ENCODE measurements at regions not wholly inside any gene's neighbourhood (a gene's known extent, or its start where the extent isn't known, plus 50 kb on each side); places are given as distances from the start of the nearest gene placed in this dataset.

DNA sequence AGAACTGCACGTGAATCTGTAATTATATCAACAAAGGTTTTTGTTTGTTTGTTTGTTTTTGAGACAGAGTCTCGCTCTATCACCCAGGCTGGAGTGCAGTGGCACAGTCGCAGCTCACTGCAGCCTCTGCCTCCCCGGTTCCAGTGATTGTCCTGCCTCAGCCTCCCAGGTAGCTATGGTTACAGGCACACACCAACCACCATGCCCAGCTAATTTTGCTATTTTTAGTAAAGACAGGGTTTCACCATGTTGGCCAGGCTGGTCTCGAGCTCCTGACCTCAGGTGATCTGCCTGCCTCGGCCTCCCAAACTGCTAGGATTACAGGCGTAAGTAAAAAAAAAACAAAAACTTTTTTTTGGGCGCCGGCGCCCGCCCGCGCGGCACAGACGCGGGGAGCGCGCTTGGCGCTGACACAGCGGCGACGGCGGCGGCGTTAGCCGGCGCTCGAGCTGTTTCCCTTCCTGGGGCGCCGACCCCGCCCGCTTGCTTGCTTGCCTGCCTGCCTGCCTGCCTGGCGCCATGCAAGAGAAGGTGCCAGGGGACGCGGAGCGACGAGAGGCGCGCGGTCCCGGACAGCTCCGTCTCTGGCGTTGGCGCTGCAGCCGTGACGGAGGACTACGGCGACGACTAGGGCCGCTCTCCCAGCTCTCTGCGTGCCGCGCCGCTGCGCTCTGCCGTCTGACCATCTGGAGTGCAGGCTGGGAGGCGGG is 171.4 kb upstream of the NUPR2 start:
- no peak overlapping the region for H3K4ac ChIP-seq (ENCODE audit: low read depth, low read length)
- ChIA-PET CTCF (no interaction called here), POLR2A (ENCODE audit: unreplicated experiment) (no interaction called here)
- H2BK5ac ChIP-seq (ENCODE audit: low read depth, low read length, poor library complexity, severe bottlenecking): no peak overlapping the region
- ATAC-seq (ENCODE audit: low read depth) (no peak), DNase-seq (no peak)
- no peak overlapping the region for H2BK15ac ChIP-seq (ENCODE audit: low read depth, low read length)
- H3K79me1 ChIP-seq (ENCODE audit: low read depth in 1 of 2, low read length in 2 of 2): no peaks in the 10 kb centered on the region
- H3K27ac ChIP-seq (ENCODE audit: insufficient read depth, low read length): no peak overlapping the region
- BruUV-seq (replicated peaks): no TSS peak
- H2AFZ ChIP-seq (replicated peaks; ENCODE audit: low read length, poor library complexity): no peak overlapping the region
- no peak overlapping the region for H2AK5ac ChIP-seq (ENCODE audit: low read depth, low read length)
- H3K14ac ChIP-seq (replicated peaks; ENCODE audit: low read depth, low read length): no peak overlapping the region
- H3K9me1 ChIP-seq (ENCODE audit: insufficient read depth, low read length): no peaks in the 10 kb centered on the region
- in situ Hi-C loops (cut with MboI; ENCODE audit: low sequenced_read_pairs): no loop called here
- no peak overlapping the region for H3K56ac ChIP-seq (ENCODE audit: extremely low read depth, insufficient read depth, low read length)
- no peak overlapping the region for H2BK20ac ChIP-seq (ENCODE audit: low read depth, low read length)
- no peak overlapping the region for H3K4me3 ChIP-seq (ENCODE audit: insufficient read depth, low read depth, low read length)
- dilution Hi-C loops (cut with HindIII; ENCODE audit: low sequenced_read_pairs, unreplicated experiment): no loop called here
- H3K36me3 ChIP-seq (ENCODE audit: control insufficient read depth, insufficient read depth, low read length): no peaks in the 10 kb centered on the region
- no peak overlapping the region for H2AK9ac ChIP-seq (replicated peaks; ENCODE audit: low read depth, low read length, poor library complexity)
- intact Hi-C loops (cut with micrococcal nuclease): no loop called here
- H3K27me3 ChIP-seq (ENCODE audit: control insufficient read depth, insufficient read depth, low read length): no peaks in the 10 kb centered on the region
- no peak overlapping the region for H4K5ac ChIP-seq (ENCODE audit: low read depth, low read length)
- H3K4me2 ChIP-seq (ENCODE audit: low read depth, low read length): no peak overlapping the region
- no peaks in the 10 kb centered on the region for H4K20me1 ChIP-seq (ENCODE audit: insufficient read depth, low read length)
- H3K23ac ChIP-seq (ENCODE audit: low read depth, low read length): no peak overlapping the region
- H3K18ac ChIP-seq (ENCODE audit: low read depth, low read length): no peak overlapping the region
- 14% methylated on average over 19 of the region's 57 CpGs; no CpG with 5 or more reads in 1 of the 2 experiments for WGBS, 2 experiments (ENCODE audit: extremely low coverage in 2 of 2, insufficient read length in 1 of 2)
- H4K91ac ChIP-seq (ENCODE audit: insufficient read depth, low read depth, low read length): no peak overlapping the region
- H2BK120ac ChIP-seq (ENCODE audit: low read depth, low read length): no peak overlapping the region
- TF ChIP-seq RCOR1 (IDR thresholded peaks at IDR 0.05; ENCODE audit: insufficient replicate concordance, low read length) (no peak), MXI1 (IDR thresholded peaks at IDR 0.05; ENCODE audit: borderline replicate concordance, low read depth, low read length) (no peak), FOS (IDR thresholded peaks at IDR 0.05; ENCODE audit: low read depth, low read length) (no peak), MAFK (IDR thresholded peaks at IDR 0.05; ENCODE audit: low read depth, low read length) (no peak), CEBPB (IDR thresholded peaks at IDR 0.05; ENCODE audit: low read depth, low read length) (no peak), RAD21 (IDR thresholded peaks at IDR 0.05; ENCODE audit: low read length) (no peak), MAZ (IDR thresholded peaks at IDR 0.05; ENCODE audit: borderline replicate concordance, low read depth, low read length) (no peak), NFE2L2 (IDR thresholded peaks at IDR 0.05; ENCODE audit: low read depth, low read length) (no peak), BHLHE40 (IDR thresholded peaks at IDR 0.05; ENCODE audit: low read depth, low read length) (no peak), POLR2A (IDR thresholded peaks at IDR 0.05; ENCODE audit: low read depth, low read length) (no peak), CHD1 (IDR thresholded peaks at IDR 0.05; ENCODE audit: low read depth, low read length) (no peak)
- TF ChIP-seq, protein P1, sequence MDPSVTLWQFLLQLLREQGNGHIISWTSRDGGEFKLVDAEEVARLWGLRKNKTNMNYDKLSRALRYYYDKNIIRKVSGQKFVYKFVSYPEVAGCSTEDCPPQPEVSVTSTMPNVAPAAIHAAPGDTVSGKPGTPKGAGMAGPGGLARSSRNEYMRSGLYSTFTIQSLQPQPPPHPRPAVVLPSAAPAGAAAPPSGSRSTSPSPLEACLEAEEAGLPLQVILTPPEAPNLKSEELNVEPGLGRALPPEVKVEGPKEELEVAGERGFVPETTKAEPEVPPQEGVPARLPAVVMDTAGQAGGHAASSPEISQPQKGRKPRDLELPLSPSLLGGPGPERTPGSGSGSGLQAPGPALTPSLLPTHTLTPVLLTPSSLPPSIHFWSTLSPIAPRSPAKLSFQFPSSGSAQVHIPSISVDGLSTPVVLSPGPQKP (IDR thresholded peaks at IDR 0.05; ENCODE audit: borderline replicate concordance, low read depth, low read length): no peak
- TF ChIP-seq, protein P2, sequence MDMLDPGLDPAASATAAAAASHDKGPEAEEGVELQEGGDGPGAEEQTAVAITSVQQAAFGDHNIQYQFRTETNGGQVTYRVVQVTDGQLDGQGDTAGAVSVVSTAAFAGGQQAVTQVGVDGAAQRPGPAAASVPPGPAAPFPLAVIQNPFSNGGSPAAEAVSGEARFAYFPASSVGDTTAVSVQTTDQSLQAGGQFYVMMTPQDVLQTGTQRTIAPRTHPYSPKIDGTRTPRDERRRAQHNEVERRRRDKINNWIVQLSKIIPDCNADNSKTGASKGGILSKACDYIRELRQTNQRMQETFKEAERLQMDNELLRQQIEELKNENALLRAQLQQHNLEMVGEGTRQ (IDR thresholded peaks at IDR 0.05; ENCODE audit: low read depth, low read length): no peak
- TF ChIP-seq, protein P3, sequence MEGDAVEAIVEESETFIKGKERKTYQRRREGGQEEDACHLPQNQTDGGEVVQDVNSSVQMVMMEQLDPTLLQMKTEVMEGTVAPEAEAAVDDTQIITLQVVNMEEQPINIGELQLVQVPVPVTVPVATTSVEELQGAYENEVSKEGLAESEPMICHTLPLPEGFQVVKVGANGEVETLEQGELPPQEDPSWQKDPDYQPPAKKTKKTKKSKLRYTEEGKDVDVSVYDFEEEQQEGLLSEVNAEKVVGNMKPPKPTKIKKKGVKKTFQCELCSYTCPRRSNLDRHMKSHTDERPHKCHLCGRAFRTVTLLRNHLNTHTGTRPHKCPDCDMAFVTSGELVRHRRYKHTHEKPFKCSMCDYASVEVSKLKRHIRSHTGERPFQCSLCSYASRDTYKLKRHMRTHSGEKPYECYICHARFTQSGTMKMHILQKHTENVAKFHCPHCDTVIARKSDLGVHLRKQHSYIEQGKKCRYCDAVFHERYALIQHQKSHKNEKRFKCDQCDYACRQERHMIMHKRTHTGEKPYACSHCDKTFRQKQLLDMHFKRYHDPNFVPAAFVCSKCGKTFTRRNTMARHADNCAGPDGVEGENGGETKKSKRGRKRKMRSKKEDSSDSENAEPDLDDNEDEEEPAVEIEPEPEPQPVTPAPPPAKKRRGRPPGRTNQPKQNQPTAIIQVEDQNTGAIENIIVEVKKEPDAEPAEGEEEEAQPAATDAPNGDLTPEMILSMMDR (conservative IDR thresholded peaks at IDR 0.05; ENCODE audit: low read depth, low read length): no peak
- H3K4me1 ChIP-seq (ENCODE audit: control insufficient read depth, insufficient read depth, low read length): no peaks in the 10 kb centered on the region
- no peak overlapping the region for H3K9ac ChIP-seq (ENCODE audit: low read depth, low read length)
- no peak overlapping the region for H4K8ac ChIP-seq (ENCODE audit: low read depth in 2 of 2, low read length in 2 of 2)
- H3K9me3 ChIP-seq (ENCODE audit: control insufficient read depth, insufficient read depth, low read length): peaks cover 5% of the 10 kb centered on the region
